Erythroblast (primary cell): ENCODE measurements at regions not wholly inside any gene's neighbourhood (a gene's known extent, or its start where the extent isn't known, plus 50 kb on each side); places are given as distances from the start of the nearest gene placed in this dataset.
"Not testable (repeated sequence)": the region's sequence is repeated elsewhere in the genome, so short reads cannot be mapped to it uniquely, and the experiment has no call there.

Experiments used
- DNase-seq, 2 experiments: peaks; one replicate each; lab custom pipeline; 2025; lab: John Stamatoyannopoulos, UW
- GATA1 ChIP-seq: IDR thresholded peaks from 2 replicates; pipeline ENCODE4 v1.6.1; 2011; ENCODE audit warnings: low read depth, mild to moderate bottlenecking, control low read depth, low read length, moderate library complexity
- POLR2A ChIP-seq: IDR thresholded peaks from 2 replicates; pipeline ENCODE4 v1.6.1; 2011; ENCODE audit warnings: mild to moderate bottlenecking, low read length

GRCh38 chr17:13827118-13827517 lies 225.4 kb upstream of the HS3ST3A1 start:
- no peak for DNase-seq
- no peak for TF ChIP-seq POLR2A
- no peak for TF ChIP-seq GATA1

DNA sequence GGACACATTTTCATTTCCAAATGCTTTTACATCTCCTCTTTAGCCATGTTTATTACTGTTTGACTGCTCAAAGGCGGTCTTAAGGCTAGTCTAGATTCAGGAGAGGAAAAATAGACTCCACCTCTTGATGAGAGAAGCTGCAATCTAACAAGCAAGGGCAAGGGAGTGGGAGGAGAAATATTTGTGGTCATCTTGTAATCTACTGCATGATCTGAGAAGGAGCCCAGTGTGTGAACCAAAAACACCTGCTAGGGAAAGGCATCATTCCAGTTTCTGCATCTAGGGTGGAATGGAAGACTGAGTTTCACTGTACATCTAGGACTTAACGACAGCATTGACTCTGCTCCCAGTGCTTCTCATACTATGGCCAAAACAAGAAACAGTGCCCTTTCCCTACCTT lies 232.2 kb upstream of the HS3ST3A1 start:
- no peak for DNase-seq
- TF ChIP-seq GATA1 (no peak), POLR2A (no peak)

DNA sequence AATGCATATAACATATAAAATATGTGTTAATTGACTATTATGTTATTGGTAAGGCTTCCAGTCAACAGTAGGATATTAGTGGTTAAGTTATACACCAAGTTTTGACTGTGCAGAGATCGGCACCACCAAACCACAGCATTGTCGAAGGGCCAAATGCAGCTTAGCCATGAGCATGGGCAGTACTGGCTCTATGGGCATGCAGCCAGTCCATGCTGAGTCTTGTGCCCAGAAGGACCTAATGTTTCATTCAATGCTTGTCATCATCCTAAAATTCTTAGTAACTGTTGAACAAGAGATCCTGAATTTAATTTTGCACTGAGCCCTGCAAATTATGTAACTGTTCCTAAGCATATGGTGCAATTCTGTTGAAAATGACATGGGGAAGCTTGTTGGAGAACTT lies 233.4 kb upstream of the HS3ST3A1 start:
- no peak for TF ChIP-seq POLR2A
- no peak for TF ChIP-seq GATA1
- no peak for DNase-seq

DNA sequence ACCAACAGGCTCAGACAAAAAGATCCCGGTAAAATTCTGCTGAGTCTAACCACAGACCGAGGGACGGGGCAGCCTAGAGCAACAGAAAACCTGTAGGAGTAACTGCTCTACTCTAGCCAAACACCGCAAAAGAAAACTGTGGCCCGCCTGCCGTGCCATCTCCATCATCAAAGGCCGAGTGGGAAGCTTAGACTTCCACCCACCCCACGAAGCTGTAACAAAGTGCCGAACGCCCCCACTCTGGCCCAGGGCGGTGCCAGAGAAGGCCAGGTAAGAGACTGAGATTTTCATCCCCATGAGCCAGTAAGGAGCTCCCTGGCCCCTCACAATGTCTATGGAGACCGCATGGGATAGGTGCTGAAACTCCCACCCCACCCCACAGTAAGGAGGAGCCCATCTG lies 231.9 kb upstream of the COX10 start:
- TF ChIP-seq POLR2A (no peak), GATA1 (no peak)
- no peak for DNase-seq

GRCh38 chr17:13840254-13840653 lies 229.1 kb upstream of the COX10 start:
- no peak for TF ChIP-seq POLR2A
- no peak for TF ChIP-seq GATA1
- no peak for DNase-seq

- DNase-seq, result no peak
- no peak for TF ChIP-seq GATA1
Measured at GRCh38 chr17:13843862-13844635, 225.3 kb upstream of the COX10 start.

DNA sequence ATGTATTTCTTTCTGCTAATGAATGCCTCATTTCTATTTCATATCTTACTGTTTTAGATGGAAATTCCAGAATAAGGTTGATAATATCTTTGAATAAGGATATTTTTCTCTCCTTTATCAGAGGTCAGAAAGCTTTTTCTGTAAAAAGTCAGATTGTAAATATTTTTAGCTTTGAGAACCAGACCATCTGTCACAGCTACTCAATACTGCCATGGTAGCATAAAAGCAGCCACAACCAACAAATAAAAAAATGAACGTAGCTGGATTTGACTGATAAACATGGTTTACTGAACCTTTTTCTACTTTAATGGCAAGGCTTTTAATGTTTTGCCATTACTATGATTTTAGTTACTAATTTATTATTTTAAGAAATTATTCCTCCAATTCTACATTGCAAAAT lies 217.4 kb upstream of the COX10 start:
- no peak for DNase-seq
- TF ChIP-seq GATA1 (no peak), POLR2A (no peak)

DNA sequence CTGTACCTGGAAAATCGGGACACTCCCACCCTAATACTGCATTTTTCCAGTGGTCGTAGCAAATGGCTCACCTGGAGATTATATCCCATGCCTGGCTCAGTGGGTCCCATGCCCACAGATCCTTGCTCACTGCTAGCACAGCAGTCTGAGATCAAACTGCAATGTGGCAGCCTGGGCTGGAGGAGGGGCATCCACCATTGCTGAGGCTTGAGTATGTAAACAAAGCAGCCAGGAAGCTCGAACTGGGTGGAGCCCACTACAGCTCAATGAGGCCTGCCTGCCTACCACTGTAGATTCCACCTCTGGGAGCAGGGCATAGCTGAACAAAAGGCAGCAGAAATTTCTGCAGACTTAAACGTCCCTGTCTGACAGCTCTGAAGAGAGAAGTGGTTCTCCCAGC lies 213.6 kb upstream of the COX10 start:
- DNase-seq, result not testable (repeated sequence)

- DNase-seq, result no peak
- TF ChIP-seq POLR2A (no peak), GATA1 (no peak)
Measured at GRCh38 chr17:13862346-13862745, 207.0 kb upstream of the COX10 start.

DNA sequence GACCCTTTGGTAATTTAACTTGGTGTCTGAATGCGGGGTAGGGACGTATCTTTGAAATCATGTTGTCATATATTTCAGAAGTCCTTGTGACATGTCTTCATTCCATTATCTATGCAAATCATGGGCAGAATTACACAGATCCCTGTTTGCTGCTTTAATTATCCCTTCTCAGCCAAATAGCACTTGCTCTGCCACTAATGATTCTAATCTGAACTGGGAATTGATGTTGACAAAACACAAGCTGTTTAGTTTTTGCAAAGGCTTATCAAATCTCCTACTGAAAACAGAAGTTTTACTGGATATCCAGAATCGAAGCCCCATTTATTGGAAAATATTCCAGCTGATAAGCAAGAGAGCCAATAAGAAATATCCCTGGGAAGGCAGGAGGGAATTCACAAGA lies 205.9 kb upstream of the COX10 start:
- DNase-seq, result no peak
- no peak for TF ChIP-seq GATA1
- TF ChIP-seq POLR2A, result no peak

GRCh38 chr17:13864521-13864920 lies 204.8 kb upstream of the COX10 start:
- TF ChIP-seq POLR2A (no peak), GATA1 (no peak)
- DNase-seq, result no peak

DNA sequence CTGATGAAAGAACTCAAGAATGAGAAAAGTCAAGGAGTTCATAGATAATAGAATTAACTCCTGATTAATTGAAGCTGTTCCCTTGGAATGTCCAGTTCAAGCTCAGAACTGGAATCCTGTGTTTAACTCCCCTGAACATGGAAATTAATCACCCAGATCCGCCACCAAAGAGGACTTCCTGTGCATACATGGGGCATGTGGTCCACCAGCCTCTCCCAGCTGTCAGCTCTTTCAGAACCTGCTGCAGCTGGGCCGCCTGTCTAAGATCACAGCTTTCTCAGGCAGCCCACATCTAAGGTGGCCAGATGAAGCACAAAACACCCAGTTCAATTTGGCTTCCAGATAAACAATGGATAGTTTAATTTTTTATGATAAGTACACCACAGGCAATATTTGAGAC lies 203.7 kb upstream of the COX10 start:
- no peak for DNase-seq
- TF ChIP-seq POLR2A (no peak), GATA1 (no peak)

DNA sequence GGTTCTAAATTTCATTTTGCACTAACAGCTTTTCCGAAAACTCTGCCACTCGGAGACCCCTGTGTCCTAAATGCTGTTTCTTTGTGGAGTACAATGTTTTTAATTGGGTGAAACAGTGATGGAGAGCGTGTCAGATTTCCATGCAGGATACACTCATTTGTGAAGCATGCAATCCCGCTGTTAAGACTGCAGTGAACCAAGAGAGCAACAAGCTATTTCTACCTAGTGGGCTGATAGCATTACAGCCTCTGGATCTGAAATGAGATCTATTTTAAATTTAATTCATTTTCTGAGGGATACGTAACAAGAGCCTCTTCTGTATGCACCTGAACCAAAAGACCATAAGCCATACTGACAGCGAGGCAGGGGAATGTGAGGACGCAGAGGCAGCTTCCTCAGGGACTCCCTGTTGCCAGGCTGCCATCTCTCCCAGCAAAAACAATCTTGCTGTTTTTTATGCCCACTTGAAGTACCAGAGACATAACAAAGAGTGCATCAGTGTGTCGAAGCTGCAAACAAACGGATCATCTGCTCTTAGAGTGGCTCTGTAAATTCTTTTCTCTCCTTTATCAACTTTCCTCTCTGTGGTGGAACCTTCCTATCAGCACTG lies 199.9 kb upstream of the COX10 start:
- TF ChIP-seq GATA1 (no peak), POLR2A (no peak)
- no peak for DNase-seq

GRCh38 chr17:13871261-13871660 lies 198.0 kb upstream of the COX10 start:
- no peak for DNase-seq
- TF ChIP-seq GATA1, result no peak
- no peak for TF ChIP-seq POLR2A

DNA sequence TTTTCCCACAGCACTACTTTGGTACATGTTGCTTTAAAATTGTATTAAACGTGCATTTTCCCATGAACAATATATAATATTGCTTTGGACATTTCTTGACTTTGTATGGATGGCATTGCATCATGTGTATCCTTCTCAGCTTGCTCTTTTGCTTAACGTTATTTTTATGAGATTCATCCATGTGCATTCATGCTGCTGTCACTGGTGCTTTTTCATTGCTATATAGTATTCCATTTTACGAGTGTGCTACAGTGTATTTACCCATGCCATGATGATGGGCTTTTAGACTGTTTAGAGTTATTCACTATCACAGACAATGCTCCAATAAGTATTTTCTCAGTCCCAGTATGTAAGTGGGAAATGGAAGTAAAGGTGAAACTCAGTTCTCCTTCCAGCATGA lies 195.2 kb upstream of the COX10 start:
- TF ChIP-seq POLR2A, result no peak
- no peak for TF ChIP-seq GATA1
- no peak for DNase-seq

DNA sequence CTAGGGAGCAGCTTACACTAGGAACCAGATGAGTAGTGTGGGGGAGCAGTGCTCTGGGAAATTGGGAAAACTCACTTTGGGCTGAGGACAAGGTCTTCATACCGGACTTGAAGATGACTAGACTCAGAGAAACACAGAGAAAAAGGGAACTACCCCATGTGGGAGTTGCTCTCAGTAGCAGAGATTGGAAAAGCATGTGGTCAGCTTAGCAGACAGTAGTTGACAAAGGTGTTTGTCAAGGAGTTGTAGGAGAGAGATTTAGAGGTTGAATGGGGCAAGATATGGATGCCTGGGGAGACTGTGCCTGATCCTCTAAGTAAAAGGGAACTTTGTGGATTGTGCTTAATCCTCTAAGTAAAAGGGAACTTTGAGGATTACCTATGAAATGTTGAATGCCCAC lies 194.5 kb upstream of the COX10 start:
- DNase-seq, result no peak
- no peak for TF ChIP-seq POLR2A
- no peak for TF ChIP-seq GATA1

GRCh38 chr17:13879961-13880466 lies 189.3 kb upstream of the COX10 start:
- DNase-seq, result no peak
- no peak for TF ChIP-seq POLR2A
- no peak for TF ChIP-seq GATA1
